ENCODE measurements at regions not wholly inside any gene's neighbourhood (a gene's known extent, or its start where the extent isn't known, plus 50 kb on each side); places are given as distances from the start of the nearest gene placed in this dataset.
"Not testable (repeated sequence)": the region's sequence is repeated elsewhere in the genome, so short reads cannot be mapped to it uniquely, and the experiment has no call there.

- DNase-seq (ENCODE audit: low read depth, low spot score): peak; percentile 48
Measured at GRCh38 chr4:140249351-140249750, 95.4 kb upstream of the MAML3 start.

DNA sequence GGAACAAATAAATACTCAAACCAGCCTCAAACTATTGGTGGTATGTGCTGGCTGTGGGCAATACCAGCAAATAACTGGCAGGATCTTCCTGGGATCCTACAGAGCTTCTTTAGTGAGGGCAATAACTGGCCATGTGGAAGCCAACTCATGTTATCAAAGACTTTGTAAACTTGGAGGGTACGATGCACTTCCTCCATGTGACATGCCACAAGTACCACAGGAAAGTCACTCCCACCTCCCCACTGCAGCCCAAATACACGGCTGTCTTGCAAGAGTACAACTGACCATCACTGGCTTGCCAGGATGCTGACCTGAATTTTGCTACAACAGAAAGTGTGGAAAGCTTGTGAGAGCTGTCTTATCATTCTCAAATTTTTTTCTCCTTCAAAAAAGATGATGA lies 93.3 kb upstream of the MAML3 start:
- no peak for DNase-seq (ENCODE audit: low read depth, low spot score)

DNA sequence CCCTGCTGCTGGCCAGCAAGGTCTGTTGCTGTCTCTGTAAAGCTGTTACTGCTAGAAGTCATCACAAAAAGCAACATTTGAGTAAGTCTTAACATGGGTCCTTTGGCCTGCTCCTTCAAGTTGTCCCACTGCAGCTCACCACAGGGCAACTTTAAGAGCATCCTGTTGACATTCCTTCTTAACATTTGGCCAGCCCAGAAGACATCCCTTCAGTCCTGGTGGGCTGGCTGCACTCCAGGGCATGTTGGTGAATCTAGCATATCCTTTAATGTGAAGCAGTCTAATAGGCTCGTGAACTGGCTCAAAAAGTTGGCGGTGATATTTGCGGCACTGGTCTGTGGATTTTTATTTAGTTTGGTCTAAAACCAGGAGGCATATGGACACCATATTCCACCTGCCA lies 92.2 kb upstream of the MAML3 start:
- no peak for DNase-seq (ENCODE audit: low read depth, low spot score)

DNA sequence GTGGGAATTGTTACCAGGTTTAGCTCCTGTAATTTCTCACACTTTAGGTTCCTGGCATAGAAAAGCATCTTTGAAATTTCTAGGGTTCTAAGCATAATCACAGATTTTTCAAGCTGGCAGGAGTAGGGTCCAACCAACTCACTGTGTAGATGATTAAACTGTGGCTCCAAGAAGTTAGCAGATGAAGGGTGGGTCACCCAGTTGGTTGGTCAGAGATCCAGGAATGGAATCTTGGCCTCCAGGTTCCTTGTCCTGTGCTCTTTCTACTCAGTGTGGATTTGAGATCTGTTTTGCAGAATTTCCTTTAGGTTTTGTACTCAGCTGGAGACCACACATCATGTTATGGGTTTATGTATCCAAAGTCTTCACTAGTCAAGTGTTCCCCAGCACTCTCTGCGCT lies 90.3 kb upstream of the MAML3 start:
- DNase-seq (ENCODE audit: low read depth, low spot score): no peak

DNA sequence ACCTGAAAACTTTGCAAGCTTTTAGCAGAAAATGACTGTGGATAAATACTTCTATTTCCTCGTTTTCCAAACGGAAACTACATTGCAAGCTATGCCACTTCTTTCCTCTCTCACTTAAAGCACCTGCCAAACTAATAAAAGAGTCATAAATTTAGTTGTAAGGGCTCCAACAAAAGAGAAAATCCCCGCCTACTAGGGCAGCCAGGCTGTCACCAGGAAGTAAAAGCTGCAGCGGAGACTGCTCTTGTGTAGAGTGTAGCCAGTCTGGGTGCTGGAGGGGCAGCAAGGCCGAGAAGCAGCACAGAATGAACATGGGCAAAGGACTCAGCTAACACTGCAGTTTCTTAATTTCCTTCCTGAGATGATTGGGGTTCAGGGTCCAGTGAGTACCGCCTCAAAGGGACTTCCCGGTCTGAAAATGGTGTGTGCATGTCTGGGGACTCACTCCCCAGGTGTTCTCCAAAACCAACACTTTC lies 89.3 kb upstream of the MAML3 start:
- DNase-seq (ENCODE audit: low read depth, low spot score): no peak

- no peak for DNase-seq (ENCODE audit: low read depth, low spot score)
Measured at GRCh38 chr4:140242357-140243277, 88.6 kb upstream of the MAML3 start.

DNA sequence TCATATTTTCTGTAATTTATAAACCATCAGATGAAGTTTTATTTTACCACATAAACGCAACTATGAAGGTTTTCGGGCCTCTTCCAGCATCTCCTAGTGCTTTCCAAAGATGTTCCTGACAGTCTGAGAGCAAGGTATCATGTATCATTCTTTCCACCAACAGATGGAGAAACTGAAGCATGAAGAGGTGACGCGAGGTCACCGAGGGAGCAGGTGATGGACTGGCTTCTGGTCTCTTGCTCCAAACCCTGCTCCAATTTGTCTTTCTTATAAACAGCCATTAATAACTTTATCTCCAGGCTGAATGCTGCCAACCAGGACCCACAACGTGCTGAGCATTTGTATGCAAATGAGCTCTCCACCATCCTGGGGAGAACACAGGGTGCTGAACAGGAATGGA lies 86.3 kb upstream of the MAML3 start:
- DNase-seq (ENCODE audit: low read depth, low spot score): no peak

DNA sequence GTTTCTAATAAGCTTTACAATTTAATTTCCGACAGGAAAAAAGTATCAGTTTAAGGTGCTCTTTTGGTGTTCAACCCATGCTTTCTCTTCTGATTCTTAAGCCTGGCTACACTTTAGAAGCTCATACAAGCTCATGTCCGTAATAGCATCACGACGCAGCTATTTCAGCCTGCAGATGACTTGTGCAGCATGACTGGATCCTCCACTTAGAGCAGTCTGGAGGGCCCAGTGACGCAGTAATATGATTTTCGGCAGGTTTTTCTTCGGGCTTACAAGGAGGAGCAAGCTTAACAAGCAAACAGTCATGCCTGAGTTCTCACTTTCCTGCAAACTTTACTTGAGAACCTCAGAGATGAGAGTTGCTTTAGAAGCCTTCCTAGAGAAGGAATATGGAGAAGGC lies 85.3 kb upstream of the MAML3 start:
- DNase-seq (ENCODE audit: low read depth, low spot score): no peak

DNA sequence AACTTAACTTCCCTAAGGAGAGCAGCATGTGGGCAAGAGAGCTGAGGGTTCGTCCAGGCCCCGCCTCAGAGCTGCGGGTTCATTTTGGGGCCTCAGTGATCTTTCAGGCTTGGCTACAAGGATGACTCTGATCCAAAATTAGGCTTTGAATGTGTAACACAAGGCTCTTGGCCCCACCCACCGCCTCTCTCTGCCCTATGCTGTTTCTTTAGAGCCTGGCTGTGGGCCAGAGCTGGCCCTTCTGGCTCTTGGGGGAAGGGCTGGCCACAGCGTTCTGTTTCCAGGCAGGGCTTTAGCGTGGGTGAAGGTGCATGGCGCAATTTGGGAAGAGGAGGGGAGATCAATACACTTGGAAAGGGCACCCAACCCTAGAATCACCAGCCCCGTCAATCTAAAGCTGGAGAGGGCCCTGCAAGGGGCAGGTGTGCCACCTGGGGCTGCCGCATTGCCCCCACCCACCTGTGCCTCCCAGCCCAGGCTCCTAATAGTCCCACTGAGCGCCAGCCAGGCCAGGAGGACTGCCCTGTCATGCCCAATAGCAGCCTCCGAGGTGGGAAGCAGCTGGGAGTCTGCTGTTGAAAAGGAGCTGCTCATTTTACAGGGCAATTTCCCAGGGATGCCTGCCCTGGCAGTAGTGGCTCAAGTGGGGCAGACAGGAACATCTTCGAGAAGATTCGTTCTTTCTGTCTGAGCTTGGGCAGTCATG lies 84.5 kb upstream of the MAML3 start:
- DNase-seq (ENCODE audit: low read depth, low spot score): peak; percentile 67

DNA sequence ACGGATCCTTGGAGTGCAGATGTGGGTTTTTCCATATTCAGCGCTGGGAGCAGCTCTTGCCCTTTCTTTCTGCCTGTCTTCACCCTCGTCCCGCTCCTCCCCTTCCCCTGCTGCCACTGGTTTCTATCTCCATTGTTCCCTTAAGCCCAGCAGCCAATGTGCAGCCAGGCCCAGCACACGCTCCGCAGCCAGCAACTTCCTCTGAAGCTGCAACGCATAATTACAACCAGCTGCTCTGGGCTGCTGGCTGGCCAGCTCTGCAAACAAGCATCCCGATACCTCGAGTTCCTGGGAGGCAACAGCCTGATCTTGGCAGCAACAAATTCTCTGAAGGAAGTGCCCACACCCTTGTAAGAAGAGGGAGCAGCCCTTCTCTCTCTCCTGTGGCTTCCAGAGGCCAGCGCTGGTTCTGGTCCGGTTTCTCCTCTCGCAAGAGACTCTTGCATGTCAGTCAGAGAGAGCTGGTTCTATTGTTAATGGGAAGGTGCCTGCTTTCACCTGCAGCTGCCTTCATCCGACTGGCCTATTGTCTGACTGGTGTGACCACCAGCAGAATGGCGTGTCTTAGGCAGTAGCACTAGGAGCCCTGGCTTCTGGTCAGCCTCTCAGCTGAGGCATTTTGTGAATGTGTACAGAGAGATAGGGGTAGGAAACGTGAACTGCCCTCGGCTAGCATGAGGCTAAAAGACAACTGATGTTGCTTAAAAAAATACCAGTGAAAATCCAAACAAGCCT lies 83.8 kb upstream of the MAML3 start:
- peak; percentile 85 for DNase-seq (ENCODE audit: low read depth, low spot score)

DNA sequence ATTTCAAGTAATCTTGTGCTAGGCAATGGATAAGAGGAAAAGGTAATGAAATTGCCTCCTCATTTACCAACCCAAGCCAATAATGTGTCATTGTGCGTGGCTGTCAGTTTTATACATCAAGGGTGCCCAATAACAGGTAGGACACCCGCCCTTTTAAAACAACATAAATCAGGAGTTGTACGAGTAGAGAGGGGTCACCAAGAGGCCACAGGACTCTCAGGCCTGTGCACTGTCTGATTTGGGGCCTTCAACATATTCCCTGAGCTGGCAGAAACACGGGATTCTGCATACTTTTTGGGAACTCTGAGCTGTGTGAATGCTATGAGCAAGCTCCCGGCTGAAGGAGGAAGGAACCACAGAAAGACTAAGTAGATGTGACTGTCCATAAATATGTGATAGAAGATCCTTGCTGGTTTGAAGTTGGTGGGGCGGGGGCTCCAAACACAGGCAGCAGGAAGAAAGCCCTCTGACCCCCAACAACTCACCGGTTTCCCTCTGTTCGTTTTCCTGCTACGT lies 82.7 kb upstream of the MAML3 start:
- DNase-seq (ENCODE audit: low read depth, low spot score): peak; percentile 22

GRCh38 chr4:140234697-140235060 lies 80.7 kb upstream of the MAML3 start:
- no peak for DNase-seq (ENCODE audit: low read depth, low spot score)

- peak; percentile 60 for DNase-seq (ENCODE audit: low read depth, low spot score)
Measured at GRCh38 chr4:140233791-140234696, 80.1 kb upstream of the MAML3 start.

DNA sequence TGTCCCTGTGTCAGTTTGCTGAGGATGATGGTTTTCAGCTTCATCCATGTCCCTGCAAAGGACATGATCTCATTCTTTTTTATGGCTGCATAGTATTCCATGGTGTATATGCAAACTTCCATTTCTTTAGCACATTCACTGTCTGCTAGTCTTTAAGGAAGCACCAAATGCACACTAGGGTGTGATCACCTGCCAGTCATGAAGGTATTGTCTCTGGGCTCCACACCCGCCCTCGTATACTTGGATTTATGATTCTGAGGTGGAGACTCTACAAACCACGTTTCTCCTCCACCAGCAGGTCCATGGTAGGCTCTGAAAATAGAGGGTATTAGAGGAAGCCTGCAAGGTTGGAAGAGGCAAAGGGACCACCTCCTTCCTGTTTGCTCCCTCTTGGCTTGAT lies 75.9 kb upstream of the MAML3 start:
- no peak for DNase-seq (ENCODE audit: low read depth, low spot score)

GRCh38 chr4:140227286-140227685 lies 73.3 kb upstream of the MAML3 start:
- no peak for DNase-seq (ENCODE audit: low read depth, low spot score)

- DNase-seq (ENCODE audit: low read depth, low spot score): no peak
Measured at GRCh38 chr4:140223056-140223810, 69.2 kb upstream of the MAML3 start.

GRCh38 chr4:140222171-140222570 lies 68.2 kb upstream of the MAML3 start:
- DNase-seq (ENCODE audit: low read depth, low spot score): no peak

GRCh38 chr4:140220058-140220457 lies 66.1 kb upstream of the MAML3 start:
- DNase-seq (ENCODE audit: low read depth, low spot score): no peak

DNA sequence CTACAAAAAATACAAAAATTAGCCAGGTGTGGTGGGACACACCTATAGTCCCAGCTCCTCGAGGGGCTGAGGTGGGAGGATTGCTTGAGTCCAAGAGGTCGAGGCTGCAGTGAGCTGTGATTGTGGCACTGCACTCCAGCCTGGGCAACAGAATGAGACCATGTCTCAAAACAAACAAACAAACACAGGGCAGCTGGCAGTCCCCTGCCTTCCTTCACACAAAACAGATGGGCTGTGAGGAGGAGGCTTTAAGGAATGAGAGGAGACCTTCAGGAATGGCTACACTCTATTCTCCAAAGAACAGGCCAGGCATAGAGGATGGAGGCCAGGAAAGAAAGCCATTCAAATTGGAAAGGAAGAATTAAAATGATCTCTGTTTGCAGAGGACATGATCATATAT lies 65.6 kb upstream of the MAML3 start:
- no peak for DNase-seq (ENCODE audit: low read depth, low spot score)

- not testable (repeated sequence) for DNase-seq (ENCODE audit: low read depth, low spot score)
Measured at GRCh38 chr4:140219070-140219469, 65.1 kb upstream of the MAML3 start.
